HPDE6-E6E7 (cell line): ENCODE measurements at regions not wholly inside any gene's neighbourhood (a gene's known extent, or its start where the extent isn't known, plus 50 kb on each side); places are given as distances from the start of the nearest gene placed in this dataset.
"Not testable (repeated sequence)": the region's sequence is repeated elsewhere in the genome, so short reads cannot be mapped to it uniquely, and the experiment has no call there.

Source experiments
- DNase-seq: peaks from one replicate; pipeline ENCODE4 v3.0.0; 2011; ENCODE audit warnings: missing footprints; ENCODE audit errors: extremely low spot score

DNA sequence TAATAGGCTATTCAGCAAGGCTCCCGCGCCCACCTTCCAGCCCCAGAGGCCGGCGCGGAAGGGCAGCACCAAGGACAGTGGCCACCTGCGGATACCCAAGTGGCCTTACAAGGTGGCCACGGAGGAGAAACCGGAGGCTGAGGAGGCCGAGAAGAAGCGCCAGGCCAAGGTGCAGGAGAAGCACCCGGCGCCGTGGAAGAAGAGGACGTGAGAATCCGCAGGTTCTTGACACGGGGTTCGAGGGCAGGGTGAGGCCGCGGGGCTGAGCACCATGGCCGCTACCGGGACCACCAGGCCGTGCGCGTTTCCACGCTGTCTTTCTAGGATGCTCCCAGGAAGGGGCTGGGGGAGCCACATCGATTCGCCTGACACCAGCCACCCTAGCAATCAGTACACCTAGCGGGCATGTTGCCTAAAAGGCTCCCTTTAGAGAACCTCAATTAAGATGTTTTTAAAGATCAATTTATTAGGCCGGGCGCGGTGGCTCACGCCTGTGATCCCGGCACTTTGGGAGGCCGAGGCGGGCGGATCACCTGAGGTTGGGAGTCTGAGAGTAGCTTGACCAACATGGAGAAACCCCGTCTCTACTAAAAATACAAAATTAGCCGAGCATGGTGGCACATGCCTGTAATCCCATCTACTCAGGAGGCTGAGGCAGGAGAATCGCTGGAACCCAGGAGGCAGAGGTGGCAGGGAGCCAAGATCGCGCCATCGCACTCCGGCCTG, 134.3 kb upstream of the OR4C13 start:
- DNase-seq = not testable (repeated sequence)

DNA sequence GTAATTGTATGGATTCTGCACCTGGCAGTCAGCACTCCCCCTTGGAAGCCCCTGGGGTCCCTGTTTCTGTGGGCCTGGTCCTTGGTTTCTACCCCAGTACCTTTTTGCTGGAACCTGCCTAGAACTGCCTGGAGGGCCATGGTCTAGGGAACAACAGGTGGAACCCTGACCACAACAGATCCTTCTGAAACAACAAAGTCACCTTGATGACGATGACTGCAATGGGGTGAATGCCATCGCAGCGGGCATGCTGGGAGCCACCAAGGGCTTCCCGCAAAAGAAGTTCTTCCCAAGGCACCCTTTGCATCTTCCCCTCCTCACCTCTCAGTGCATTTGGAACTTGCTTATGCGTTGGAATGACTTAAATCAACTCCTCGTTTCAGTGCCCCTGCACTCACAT, 129.0 kb upstream of the OR4C13 start:
- not testable (repeated sequence) for DNase-seq

GRCh38 chr11:49850541-49850940, 101.7 kb upstream of the OR4C13 start:
- DNase-seq = not testable (repeated sequence)

GRCh38 chr11:49851511-49851910, 100.7 kb upstream of the OR4C13 start:
- DNase-seq = no peak

GRCh38 chr11:49851971-49852389, 100.2 kb upstream of the OR4C13 start:
- DNase-seq = no peak

DNA sequence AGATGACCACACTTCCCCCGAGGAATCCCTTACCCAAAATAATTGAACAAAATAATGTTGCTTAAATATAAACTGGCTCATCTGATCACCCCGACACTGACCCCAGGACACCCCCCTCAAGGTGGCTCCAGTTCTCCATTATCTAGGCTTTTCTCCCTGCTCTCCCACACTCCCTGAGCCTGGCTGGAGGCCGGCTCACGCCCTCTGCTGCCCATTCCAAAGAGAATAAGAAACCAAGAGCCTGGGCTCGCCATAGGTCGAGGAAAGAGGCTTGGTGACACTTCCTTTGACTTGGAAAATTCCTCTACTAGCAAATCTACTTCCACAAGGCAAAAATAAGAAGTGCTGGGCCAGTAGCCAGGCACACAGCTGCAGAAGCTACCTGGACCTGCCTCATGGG, 63.3 kb upstream of the OR4C13 start:
- DNase-seq = not testable (repeated sequence)

- DNase-seq = not testable (repeated sequence)
These were observed 60.1 kb upstream of the OR4C13 start for GRCh38 chr11:49891910-49892671.

DNA sequence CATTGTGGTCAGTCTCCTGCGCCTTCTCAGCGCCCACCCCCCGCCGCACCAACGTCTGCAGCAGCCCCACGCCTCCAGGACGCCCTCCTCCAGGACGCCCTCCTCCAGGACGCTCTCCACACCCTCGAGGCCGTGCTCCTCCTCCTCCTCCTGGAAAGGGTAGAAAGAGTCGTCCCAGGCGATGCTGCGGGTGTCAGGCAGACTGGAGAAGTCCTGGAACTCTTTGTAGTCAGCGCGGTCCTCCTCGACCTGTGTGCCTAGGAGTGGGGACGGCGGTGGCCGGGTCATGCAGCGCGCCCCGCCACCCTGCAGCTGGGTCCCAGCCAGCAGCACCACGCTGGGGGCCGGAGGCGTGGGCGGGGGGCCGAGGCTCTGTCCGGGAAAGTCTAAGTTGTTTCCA, 58.7 kb upstream of the OR4C13 start:
- DNase-seq = not testable (repeated sequence)
